Adrenal gland (tissue), 5 donors: ENCODE measurements at regions not wholly inside any gene's neighbourhood (a gene's known extent, or its start where the extent isn't known, plus 50 kb on each side); places are given as distances from the start of the nearest gene placed in this dataset.

Experiments
- POLR2A ChIP-seq, 2 donors: fragments of 450-650 bp; IDR thresholded peaks; one replicate each; pipeline ENCODE4 v1.6.1; 2017; ENCODE audit warnings: antibody characterized with exemption in 2 of 2, mild to moderate bottlenecking in 2 of 2, moderate library complexity in 1 of 2
- TF ChIP-seq, protein P1 (sequence below), 6 experiments: fragments of 450-650 bp in 4 of 6; fragments of 200-600 bp in 2 of 6; sonication (generic) in 1 of 6; IDR thresholded peaks; 1 replicate in 5 of 6; 2 replicates in 1 of 6; pipeline versions ENCODE4 v1.5.1 to v1.8.0; 2016 to 2021; ENCODE audit warnings: antibody characterized with exemption in 6 of 6, mild to moderate bottlenecking in 2 of 6, moderate library complexity in 1 of 6
- donor health status: DM: no; HTN: no; CAD: no.

DNA sequence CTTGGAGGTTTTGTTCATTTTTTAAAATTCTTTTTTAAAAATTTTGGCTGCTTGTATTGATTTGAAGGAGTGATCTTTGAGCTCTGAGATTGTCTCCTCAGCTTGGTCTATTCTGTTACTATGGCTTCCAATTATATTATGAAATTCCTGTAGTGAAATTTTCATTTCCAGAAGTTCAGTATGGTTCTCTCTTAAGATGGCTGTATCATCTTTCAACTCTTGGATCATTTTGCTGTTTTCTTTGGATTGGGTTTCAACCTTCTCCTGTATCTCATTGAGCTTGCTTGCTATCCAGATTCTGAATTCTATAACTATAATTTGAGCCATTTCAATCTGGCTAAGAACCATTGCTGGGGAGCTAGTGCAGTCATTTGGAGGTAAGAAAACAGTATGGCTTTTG is 270.8 kb upstream of the NT5C1B start:
- TF ChIP-seq, protein P1, sequence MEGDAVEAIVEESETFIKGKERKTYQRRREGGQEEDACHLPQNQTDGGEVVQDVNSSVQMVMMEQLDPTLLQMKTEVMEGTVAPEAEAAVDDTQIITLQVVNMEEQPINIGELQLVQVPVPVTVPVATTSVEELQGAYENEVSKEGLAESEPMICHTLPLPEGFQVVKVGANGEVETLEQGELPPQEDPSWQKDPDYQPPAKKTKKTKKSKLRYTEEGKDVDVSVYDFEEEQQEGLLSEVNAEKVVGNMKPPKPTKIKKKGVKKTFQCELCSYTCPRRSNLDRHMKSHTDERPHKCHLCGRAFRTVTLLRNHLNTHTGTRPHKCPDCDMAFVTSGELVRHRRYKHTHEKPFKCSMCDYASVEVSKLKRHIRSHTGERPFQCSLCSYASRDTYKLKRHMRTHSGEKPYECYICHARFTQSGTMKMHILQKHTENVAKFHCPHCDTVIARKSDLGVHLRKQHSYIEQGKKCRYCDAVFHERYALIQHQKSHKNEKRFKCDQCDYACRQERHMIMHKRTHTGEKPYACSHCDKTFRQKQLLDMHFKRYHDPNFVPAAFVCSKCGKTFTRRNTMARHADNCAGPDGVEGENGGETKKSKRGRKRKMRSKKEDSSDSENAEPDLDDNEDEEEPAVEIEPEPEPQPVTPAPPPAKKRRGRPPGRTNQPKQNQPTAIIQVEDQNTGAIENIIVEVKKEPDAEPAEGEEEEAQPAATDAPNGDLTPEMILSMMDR (IDR thresholded peaks at IDR 0.05) = no peak
- TF ChIP-seq POLR2A (IDR thresholded peaks at IDR 0.05) = no peak
